ENCODE measurements at regions not wholly inside any gene's neighbourhood (a gene's known extent, or its start where the extent isn't known, plus 50 kb on each side); places are given as distances from the start of the nearest gene placed in this dataset.

- Histone ChIP-seq H3K23ac (ENCODE audit: insufficient read length) (no peak overlapping the region), H2BK5ac (ENCODE audit: low read depth, low read length) (no peak overlapping the region), H3K79me1 (ENCODE audit: low read depth, low read length) (no peaks in the 10 kb centered on the region), H3K4me1 (replicated peaks in 1 of 4; ENCODE audit: control insufficient read depth in 3 of 4, insufficient read depth in 4 of 4, low read length in 3 of 4) (no peaks in the 10 kb centered on the region), H2BK12ac (ENCODE audit: low read depth, low read length) (no peak overlapping the region), H3K9me3 (ENCODE audit: insufficient read depth in 2 of 2, low read depth in 1 of 2, low read length in 1 of 2) (no peaks in the 10 kb centered on the region), H2BK20ac (ENCODE audit: low read length) (no peak overlapping the region), H3K4me3 (ENCODE audit: extremely low read depth in 1 of 4, insufficient read depth in 2 of 4, low read depth in 3 of 4, low read length in 4 of 4) (no peak overlapping the region), H3K4ac (replicated peaks; ENCODE audit: insufficient read length, low read depth, low read length) (no peak overlapping the region), H3K79me2 (ENCODE audit: control insufficient read depth in 1 of 2, insufficient read depth in 2 of 2, low read length in 2 of 2) (no peaks in the 10 kb centered on the region), H4K91ac (replicated peaks; ENCODE audit: insufficient read length, low read length) (no peak overlapping the region), H3K27me3 (replicated peaks in 1 of 4; ENCODE audit: control insufficient read depth in 3 of 4, extremely low read depth in 1 of 4, insufficient read depth in 3 of 4, low read length in 3 of 4) (no peaks in the 10 kb centered on the region), H3K9ac (replicated peaks in 1 of 4; ENCODE audit: extremely low read depth in 1 of 4, low read depth in 3 of 4, low read length in 3 of 4) (no peak overlapping the region), H3K23me2 (ENCODE audit: low read depth, low read length) (no peaks in the 10 kb centered on the region), H4K8ac (ENCODE audit: extremely low read depth, insufficient read depth, low read length) (no peak overlapping the region), H3K18ac (ENCODE audit: extremely low read depth, low read length) (no peak overlapping the region), H2BK120ac (replicated peaks; ENCODE audit: low read depth, low read length) (no peak overlapping the region), H3K4me2 (ENCODE audit: insufficient read depth in 1 of 2, low read depth in 2 of 2, low read length in 2 of 2) (no peak overlapping the region), H2AFZ (ENCODE audit: low read length) (no peak overlapping the region), H3K14ac (ENCODE audit: insufficient read length) (no peak overlapping the region), H4K5ac (ENCODE audit: insufficient read length, low read depth, low read length) (no peak overlapping the region), H3K56ac (replicated peaks; ENCODE audit: insufficient read length, low read depth, low read length) (no peak overlapping the region), H2BK15ac (ENCODE audit: low read length) (no peak overlapping the region), H3K36me3 (ENCODE audit: control insufficient read depth in 2 of 4, insufficient read depth in 4 of 4, low read length in 3 of 4) (no peaks in the 10 kb centered on the region), H4K20me1 (replicated peaks in 1 of 2; ENCODE audit: control insufficient read depth in 1 of 2, insufficient read depth in 2 of 2, low read length in 2 of 2) (no peaks in the 10 kb centered on the region), H3K27ac (ENCODE audit: low read depth, low read length) (no peak overlapping the region), H2AK5ac (ENCODE audit: low read depth, low read length) (no peak overlapping the region)
- no peak for FAIRE-seq
- 90% methylated on average over 2 of the region's 2 CpGs; no CpG with 5 or more reads in 1 of the 2 experiments for WGBS, 2 experiments (ENCODE audit: extremely low coverage in 1 of 2, insufficient coverage in 1 of 2, insufficient read length in 1 of 2, insufficient replicate concordance in 2 of 2, low coverage in 1 of 2, low lambda C conversion rate in 2 of 2, missing lambda C conversion rate in 1 of 2)
- ChIA-PET POLR2A (ENCODE audit: partially characterized antibody) (no interaction called here), CTCF (ENCODE audit: partially characterized antibody) (interaction anchor here (0.7 kb wide), 1 partner anchor 22 kb away, joined by 3 read pairs; no protein-coding TSS in a partner anchor)
- TF ChIP-seq SP2 (IDR thresholded peaks at IDR 0.05; ENCODE audit: low read length) (no peak), SUZ12 (IDR thresholded peaks at IDR 0.05; ENCODE audit: low read length) (no peak), NRF1 (IDR thresholded peaks at IDR 0.05; ENCODE audit: low read depth, low read length) (no peak)
- DNase-seq (ENCODE audit: low read depth in 1 of 2, low spot score in 2 of 2), result no peak
Measured at GRCh38 chr5:82745016-82745415, 332.2 kb downstream of the TMEM167A start.

Measured in H1 (cell line).